ENCODE measurements at regions not wholly inside any gene's neighbourhood (a gene's known extent, or its start where the extent isn't known, plus 50 kb on each side); places are given as distances from the start of the nearest gene placed in this dataset.

DNA sequence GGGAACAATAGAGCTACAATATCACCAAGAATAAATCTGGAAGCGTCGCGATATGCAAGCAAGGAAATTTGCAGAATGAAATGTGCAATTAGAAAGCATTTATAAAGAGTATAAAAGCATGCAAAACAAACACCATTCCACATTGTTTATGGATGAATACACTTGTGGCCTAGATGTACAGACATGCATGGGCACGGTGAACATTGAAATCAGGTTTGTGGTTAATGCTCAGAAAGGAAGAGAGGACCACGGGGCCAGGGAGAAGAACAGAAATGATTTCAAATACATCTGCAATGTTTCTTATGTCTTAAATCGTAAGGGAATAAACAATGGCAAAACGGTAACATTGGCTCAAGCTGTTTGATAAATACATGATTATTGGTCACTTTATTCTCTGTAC lies 235.9 kb downstream of the FOXL1 start:
- FAIRE-seq (no peak), DNase-seq (ENCODE audit: insufficient read length, low spot score) (no peak)
- TF ChIP-seq CTCF (IDR thresholded peaks at IDR 0.05; ENCODE audit: insufficient read depth, missing control alignments), result no peak

GRCh38 chr16:86816930-86817625 lies 238.7 kb downstream of the FOXL1 start:
- FAIRE-seq, result no peak
- TF ChIP-seq CTCF (IDR thresholded peaks at IDR 0.05; ENCODE audit: insufficient read depth, missing control alignments), result no peak

GRCh38 chr16:86818671-86819532 lies 240.6 kb downstream of the FOXL1 start:
- no peak for DNase-seq (ENCODE audit: insufficient read length, low spot score)
- TF ChIP-seq CTCF (IDR thresholded peaks at IDR 0.05; ENCODE audit: insufficient read depth, missing control alignments), result no peak
- FAIRE-seq, result no peak

More at GRCh38 chr16:86816930-86817625, 238.7 kb downstream of the FOXL1 start:
- no peak for DNase-seq (ENCODE audit: insufficient read length, low spot score)

- FAIRE-seq, result no peak
- TF ChIP-seq CTCF (IDR thresholded peaks at IDR 0.05; ENCODE audit: insufficient read depth, missing control alignments), result no peak
- DNase-seq (ENCODE audit: insufficient read length, low spot score), result no peak
Measured at GRCh38 chr16:86819533-86819892, 241.2 kb downstream of the FOXL1 start.

- DNase-seq (ENCODE audit: insufficient read length, low spot score) (no peak), FAIRE-seq (no peak)
- TF ChIP-seq CTCF (IDR thresholded peaks at IDR 0.05; ENCODE audit: insufficient read depth, missing control alignments), result no peak
Measured at GRCh38 chr16:86821895-86822294, 243.5 kb downstream of the FOXL1 start.

GRCh38 chr16:86823125-86823524 lies 244.8 kb downstream of the FOXL1 start:
- no peak for TF ChIP-seq CTCF (IDR thresholded peaks at IDR 0.05; ENCODE audit: insufficient read depth, missing control alignments)
- FAIRE-seq (no peak), DNase-seq (ENCODE audit: insufficient read length, low spot score) (no peak)

Measured in D721Med (cell line).